ENCODE measurements at regions not wholly inside any gene's neighbourhood (a gene's known extent, or its start where the extent isn't known, plus 50 kb on each side); places are given as distances from the start of the nearest gene placed in this dataset.

GRCh38 chrX:128759177-128759576 is 707.0 kb upstream of the ACTRT1 start:
- peak overlapping the region; percentile 70 for H3K9ac ChIP-seq (ENCODE audit: insufficient read length)
- H3K4me3 ChIP-seq = peak overlapping the region; percentile 45
- peak; percentile 64 for DNase-seq (ENCODE audit: low read depth, low spot score)
- TF ChIP-seq EZH2 (IDR thresholded peaks at IDR 0.05) = no peak
- no peak; the same call in 1 of the 2 replicates for TF ChIP-seq POLR2AphosphoS5 (IDR thresholded peaks at IDR 0.05; ENCODE audit: borderline replicate concordance, low read depth, low read length)
- TF ChIP-seq FOXP2 (optimal IDR thresholded peaks at IDR 0.05; ENCODE audit: control extremely low read depth, extremely low read length, insufficient read depth) = no peak
- no peaks in the 10 kb centered on the region for H3K36me3 ChIP-seq (ENCODE audit: insufficient read depth, low read length)
- H3K27ac ChIP-seq = peak overlapping the region; percentile 99
- no peaks in the 10 kb centered on the region for H3K9me3 ChIP-seq (ENCODE audit: low read depth, low read length)

DNA sequence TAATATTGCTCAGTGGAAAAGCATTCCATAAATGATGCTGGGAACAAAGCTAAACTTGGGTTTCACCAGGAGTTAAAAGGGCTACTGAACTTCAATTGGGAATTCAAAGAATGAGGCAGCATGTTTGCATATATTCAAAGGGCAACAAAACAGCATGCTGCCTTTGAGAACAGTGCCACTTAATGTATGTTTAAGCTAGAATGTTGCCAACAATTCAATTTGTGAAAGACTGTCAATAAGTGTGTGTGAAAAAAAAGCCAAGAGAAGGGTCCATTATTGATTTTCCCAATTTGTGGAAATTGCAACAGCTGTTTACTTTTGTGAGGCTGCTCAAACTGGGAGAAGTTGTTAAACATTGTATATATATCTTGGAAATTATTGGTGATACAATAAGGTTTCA is 701.9 kb upstream of the ACTRT1 start:
- Histone ChIP-seq H3K9ac (ENCODE audit: insufficient read length) (no peak overlapping the region), H3K9me3 (ENCODE audit: low read depth, low read length) (no peaks in the 10 kb centered on the region), H3K4me3 (no peak overlapping the region), H3K27ac (no peak overlapping the region; the same call in 1 of the 2 replicates), H3K36me3 (ENCODE audit: insufficient read depth, low read length) (no peaks in the 10 kb centered on the region)
- no peak for DNase-seq (ENCODE audit: low read depth, low spot score)
- TF ChIP-seq EZH2 (IDR thresholded peaks at IDR 0.05) (no peak), FOXP2 (optimal IDR thresholded peaks at IDR 0.05; ENCODE audit: control extremely low read depth, extremely low read length, insufficient read depth) (no peak), POLR2AphosphoS5 (IDR thresholded peaks at IDR 0.05; ENCODE audit: borderline replicate concordance, low read depth, low read length) (no peak)

- Histone ChIP-seq H3K36me3 (ENCODE audit: insufficient read depth, low read length) (no peaks in the 10 kb centered on the region), H3K27ac (no peak overlapping the region), H3K9ac (ENCODE audit: insufficient read length) (no peak overlapping the region), H3K9me3 (ENCODE audit: low read depth, low read length) (no peaks in the 10 kb centered on the region), H3K4me3 (no peak overlapping the region)
- no peak for DNase-seq (ENCODE audit: low read depth, low spot score)
- TF ChIP-seq POLR2AphosphoS5 (IDR thresholded peaks at IDR 0.05; ENCODE audit: borderline replicate concordance, low read depth, low read length) (no peak), EZH2 (IDR thresholded peaks at IDR 0.05) (no peak), FOXP2 (optimal IDR thresholded peaks at IDR 0.05; ENCODE audit: control extremely low read depth, extremely low read length, insufficient read depth) (no peak)
Observed at GRCh38 chrX:128739539-128739938, 687.3 kb upstream of the ACTRT1 start.

DNA sequence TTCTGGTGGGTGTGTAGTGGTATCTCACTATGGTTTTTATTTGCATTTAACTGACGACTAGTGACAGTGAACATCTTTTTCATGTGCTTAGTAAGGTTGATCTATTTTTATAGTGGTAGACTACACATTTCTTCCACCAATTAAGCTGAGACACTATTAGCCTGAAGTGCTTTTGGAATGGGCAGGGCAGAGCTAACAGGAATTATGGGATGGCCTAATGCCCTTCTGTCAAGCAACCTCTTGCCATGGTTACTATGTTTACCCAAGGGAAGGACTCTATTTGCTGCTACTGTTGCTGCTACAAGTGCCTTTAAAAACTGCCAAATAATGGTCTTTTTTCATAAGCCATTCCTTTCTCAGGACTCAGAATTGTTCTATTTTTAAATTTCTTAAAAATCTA is 676.7 kb upstream of the ACTRT1 start:
- Histone ChIP-seq H3K36me3 (ENCODE audit: insufficient read depth, low read length) (no peaks in the 10 kb centered on the region), H3K4me3 (no peak overlapping the region), H3K9ac (ENCODE audit: insufficient read length) (no peak overlapping the region), H3K27ac (no peak overlapping the region), H3K9me3 (ENCODE audit: low read depth, low read length) (no peaks in the 10 kb centered on the region)
- DNase-seq (ENCODE audit: low read depth, low spot score) = no peak
- TF ChIP-seq POLR2AphosphoS5 (IDR thresholded peaks at IDR 0.05; ENCODE audit: borderline replicate concordance, low read depth, low read length) (no peak), EZH2 (IDR thresholded peaks at IDR 0.05) (no peak), FOXP2 (optimal IDR thresholded peaks at IDR 0.05; ENCODE audit: control extremely low read depth, extremely low read length, insufficient read depth) (no peak)

DNA sequence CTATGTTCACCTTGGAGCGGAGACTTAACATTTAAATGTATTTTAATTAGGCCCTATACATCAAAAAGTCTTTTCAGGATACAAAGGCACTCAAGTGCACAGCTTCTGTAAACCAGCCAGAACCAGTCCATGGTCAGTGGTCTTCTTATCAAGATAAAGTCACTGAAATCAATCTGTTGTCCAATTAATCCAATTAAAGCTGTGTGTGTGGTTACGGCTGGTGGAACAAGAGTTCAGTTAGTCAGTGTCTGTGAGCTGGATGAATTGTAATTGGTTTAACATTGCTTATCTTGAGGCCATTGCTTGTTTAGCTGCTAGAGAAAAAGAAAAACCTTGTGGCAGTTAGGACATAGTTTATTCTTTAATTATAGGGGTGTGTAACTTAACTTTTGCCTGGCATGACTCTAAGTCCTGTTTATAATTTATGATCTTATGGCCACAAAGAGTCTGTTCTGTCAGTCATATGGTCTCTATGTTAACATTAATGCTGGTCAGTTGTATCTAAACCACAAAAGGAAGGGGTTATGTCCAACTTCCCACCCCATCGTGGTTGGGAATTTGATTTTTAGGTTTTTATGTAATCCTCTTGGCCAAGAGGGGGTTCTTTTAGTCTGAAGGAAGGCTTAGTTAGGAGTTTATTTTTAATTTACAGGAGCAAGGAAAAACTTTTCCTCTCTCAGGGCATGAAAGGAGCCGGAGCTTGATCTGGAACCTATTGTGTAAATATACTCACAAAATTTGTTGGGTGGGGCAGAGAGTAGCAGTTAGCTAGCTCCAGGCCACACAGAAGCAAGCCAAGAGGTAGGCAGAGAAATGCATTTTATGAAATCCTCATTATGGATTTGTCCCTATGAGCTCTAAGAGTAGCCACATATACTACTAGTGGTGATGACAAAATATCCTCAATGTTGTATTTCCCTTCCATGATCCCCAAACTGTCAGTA is 665.7 kb upstream of the ACTRT1 start:
- Histone ChIP-seq H3K4me3 (no peak overlapping the region), H3K36me3 (ENCODE audit: insufficient read depth, low read length) (no peaks in the 10 kb centered on the region), H3K9ac (ENCODE audit: insufficient read length) (no peak overlapping the region), H3K27ac (no peak overlapping the region), H3K9me3 (ENCODE audit: low read depth, low read length) (no peaks in the 10 kb centered on the region)
- no peak for DNase-seq (ENCODE audit: low read depth, low spot score)
- TF ChIP-seq FOXP2 (optimal IDR thresholded peaks at IDR 0.05; ENCODE audit: control extremely low read depth, extremely low read length, insufficient read depth) = no peak
- no peak for TF ChIP-seq EZH2 (IDR thresholded peaks at IDR 0.05)
- TF ChIP-seq POLR2AphosphoS5 (IDR thresholded peaks at IDR 0.05; ENCODE audit: borderline replicate concordance, low read depth, low read length) = no peak

- TF ChIP-seq POLR2AphosphoS5 (IDR thresholded peaks at IDR 0.05; ENCODE audit: borderline replicate concordance, low read depth, low read length) = no peak
- no peak for TF ChIP-seq FOXP2 (optimal IDR thresholded peaks at IDR 0.05; ENCODE audit: control extremely low read depth, extremely low read length, insufficient read depth)
- TF ChIP-seq EZH2 (IDR thresholded peaks at IDR 0.05) = no peak
- no peak for DNase-seq (ENCODE audit: low read depth, low spot score)
- Histone ChIP-seq H3K9ac (ENCODE audit: insufficient read length) (no peak overlapping the region), H3K9me3 (ENCODE audit: low read depth, low read length) (no peaks in the 10 kb centered on the region), H3K36me3 (ENCODE audit: insufficient read depth, low read length) (no peaks in the 10 kb centered on the region), H3K27ac (no peak overlapping the region), H3K4me3 (no peak overlapping the region)
Observed at GRCh38 chrX:128714425-128714824, 662.2 kb upstream of the ACTRT1 start.

DNA sequence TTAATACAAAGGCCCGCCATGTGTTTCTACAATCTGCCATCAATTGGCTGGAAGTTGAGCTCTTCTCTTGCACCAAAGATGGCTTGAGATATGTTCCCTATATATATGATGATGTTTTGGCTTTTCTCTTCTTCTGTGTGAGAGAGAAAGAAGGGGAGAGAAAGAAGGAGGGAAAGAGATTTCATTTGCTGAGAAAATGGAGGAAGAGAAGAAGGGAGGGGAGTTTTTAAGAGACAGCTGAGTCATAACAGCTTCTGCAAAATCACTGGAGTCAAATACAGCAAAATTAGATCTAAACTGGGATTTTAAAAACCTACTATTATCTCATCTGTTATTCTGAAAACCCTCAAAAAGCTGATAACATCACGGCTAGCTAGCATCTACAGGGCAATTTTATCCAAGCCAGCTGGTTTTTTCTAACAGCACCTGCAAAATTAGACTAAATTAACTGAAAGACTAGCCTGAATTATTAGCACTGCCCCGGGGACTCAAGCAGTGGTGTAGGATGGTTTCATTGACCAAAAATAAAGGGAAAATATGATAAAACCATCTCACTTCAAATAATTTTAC is 647.6 kb upstream of the ACTRT1 start:
- Histone ChIP-seq H3K4me3 (no peak overlapping the region), H3K9me3 (ENCODE audit: low read depth, low read length) (no peaks in the 10 kb centered on the region), H3K36me3 (ENCODE audit: insufficient read depth, low read length) (no peaks in the 10 kb centered on the region), H3K9ac (ENCODE audit: insufficient read length) (no peak overlapping the region), H3K27ac (no peak overlapping the region)
- TF ChIP-seq POLR2AphosphoS5 (IDR thresholded peaks at IDR 0.05; ENCODE audit: borderline replicate concordance, low read depth, low read length) (no peak), EZH2 (IDR thresholded peaks at IDR 0.05) (no peak), FOXP2 (optimal IDR thresholded peaks at IDR 0.05; ENCODE audit: control extremely low read depth, extremely low read length, insufficient read depth) (no peak)
- DNase-seq (ENCODE audit: low read depth, low spot score) = no peak

DNA sequence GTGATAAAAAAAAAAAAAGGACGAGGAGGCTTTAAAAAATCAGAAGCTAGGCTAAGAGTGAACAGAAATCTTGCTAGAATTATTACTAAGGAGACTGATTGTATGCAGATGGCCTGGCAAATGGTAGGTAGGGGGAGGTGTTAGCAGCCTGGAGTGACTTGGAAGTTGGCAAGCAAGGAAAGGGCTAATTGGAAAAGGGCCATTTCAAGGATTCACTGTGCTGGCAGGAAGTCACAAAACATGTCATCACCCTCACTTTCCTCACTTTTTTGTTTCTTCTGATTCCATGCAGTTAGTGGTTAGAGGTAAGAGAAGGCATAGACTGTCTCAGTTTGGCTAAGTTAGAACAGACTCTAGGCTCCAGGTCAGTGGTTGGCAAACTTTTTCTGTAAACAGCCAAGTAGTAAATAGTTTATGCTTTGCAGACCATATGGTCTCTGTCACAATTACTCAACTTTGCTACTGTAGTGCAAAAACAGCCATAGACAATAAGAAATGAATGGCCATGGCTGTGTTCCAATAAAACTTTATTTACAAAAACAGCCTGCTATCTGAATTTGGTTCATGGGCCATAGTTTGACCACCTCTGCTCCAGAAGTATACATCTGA is 646.5 kb upstream of the ACTRT1 start:
- no peak overlapping the region for H3K27ac ChIP-seq
- no peak overlapping the region for H3K4me3 ChIP-seq
- no peak for DNase-seq (ENCODE audit: low read depth, low spot score)
- H3K36me3 ChIP-seq (ENCODE audit: insufficient read depth, low read length) = no peaks in the 10 kb centered on the region
- no peaks in the 10 kb centered on the region for H3K9me3 ChIP-seq (ENCODE audit: low read depth, low read length)
- no peak for TF ChIP-seq POLR2AphosphoS5 (IDR thresholded peaks at IDR 0.05; ENCODE audit: borderline replicate concordance, low read depth, low read length)
- H3K9ac ChIP-seq (ENCODE audit: insufficient read length) = no peak overlapping the region

All from SK-N-MC (cell line).